Peyer's patch (tissue), 4 donors: ENCODE measurements at regions not wholly inside any gene's neighbourhood (a gene's known extent, or its start where the extent isn't known, plus 50 kb on each side); places are given as distances from the start of the nearest gene placed in this dataset.

Experiments
- POLR2A ChIP-seq, 2 donors: fragments of 450-650 bp; IDR thresholded peaks; one replicate each; pipeline ENCODE4 v1.5.1; 2017; ENCODE audit warnings: antibody characterized with exemption in 2 of 2, mild to moderate bottlenecking in 2 of 2, moderate library complexity in 2 of 2
- TF ChIP-seq, protein P1 (sequence below), 6 experiments: fragments of 450-650 bp in 4 of 6; fragments of 200-600 bp in 2 of 6; sonication (generic) in 1 of 6; IDR thresholded peaks; one replicate each; pipeline ENCODE4 v1.5.1; 2017 to 2019; ENCODE audit warnings: antibody characterized with exemption in 6 of 6, mild to moderate bottlenecking in 3 of 6, moderate library complexity in 1 of 6

GRCh38 chr1:94719926-94720793 is 100.0 kb upstream of the SLC44A3 start:
- TF ChIP-seq, protein P1, sequence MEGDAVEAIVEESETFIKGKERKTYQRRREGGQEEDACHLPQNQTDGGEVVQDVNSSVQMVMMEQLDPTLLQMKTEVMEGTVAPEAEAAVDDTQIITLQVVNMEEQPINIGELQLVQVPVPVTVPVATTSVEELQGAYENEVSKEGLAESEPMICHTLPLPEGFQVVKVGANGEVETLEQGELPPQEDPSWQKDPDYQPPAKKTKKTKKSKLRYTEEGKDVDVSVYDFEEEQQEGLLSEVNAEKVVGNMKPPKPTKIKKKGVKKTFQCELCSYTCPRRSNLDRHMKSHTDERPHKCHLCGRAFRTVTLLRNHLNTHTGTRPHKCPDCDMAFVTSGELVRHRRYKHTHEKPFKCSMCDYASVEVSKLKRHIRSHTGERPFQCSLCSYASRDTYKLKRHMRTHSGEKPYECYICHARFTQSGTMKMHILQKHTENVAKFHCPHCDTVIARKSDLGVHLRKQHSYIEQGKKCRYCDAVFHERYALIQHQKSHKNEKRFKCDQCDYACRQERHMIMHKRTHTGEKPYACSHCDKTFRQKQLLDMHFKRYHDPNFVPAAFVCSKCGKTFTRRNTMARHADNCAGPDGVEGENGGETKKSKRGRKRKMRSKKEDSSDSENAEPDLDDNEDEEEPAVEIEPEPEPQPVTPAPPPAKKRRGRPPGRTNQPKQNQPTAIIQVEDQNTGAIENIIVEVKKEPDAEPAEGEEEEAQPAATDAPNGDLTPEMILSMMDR (IDR thresholded peaks at IDR 0.05): no peak
- no peak for TF ChIP-seq POLR2A (IDR thresholded peaks at IDR 0.05)
